ENCODE measurements at regions not wholly inside any gene's neighbourhood (a gene's known extent, or its start where the extent isn't known, plus 50 kb on each side); places are given as distances from the start of the nearest gene placed in this dataset.

DNA sequence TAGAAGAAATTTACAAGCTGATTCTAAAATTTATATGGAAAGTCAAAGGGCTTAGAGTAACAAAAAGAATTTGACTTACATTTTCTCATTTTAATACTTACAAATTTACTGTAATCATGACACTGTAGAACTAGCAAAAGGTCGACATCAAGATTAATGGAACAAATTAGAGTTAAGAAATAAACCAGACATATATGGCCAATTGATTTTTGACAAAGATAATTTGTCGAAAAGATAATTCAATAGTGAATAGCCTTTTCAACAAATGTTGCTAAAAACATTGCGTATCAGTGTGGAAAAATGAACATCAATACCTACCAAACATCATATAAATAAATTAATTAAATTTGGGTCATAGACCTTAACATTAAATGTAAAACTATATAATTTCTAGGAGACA lies 955.5 kb upstream of the AUTS2 start:
- no peak for ATAC-seq (ENCODE audit: low read depth)
- dilution Hi-C loops (cut with HindIII; ENCODE audit: low sequenced_read_pairs, unreplicated experiment), result no loop called here
- H3K4me2 ChIP-seq (ENCODE audit: low read depth, low read length), result no peak overlapping the region

More for the DNA sequence above, 955.5 kb upstream of the AUTS2 start:
- Histone ChIP-seq H2AK9ac (replicated peaks; ENCODE audit: low read depth, low read length, poor library complexity) (no peak overlapping the region), H4K8ac (ENCODE audit: low read depth in 2 of 2, low read length in 2 of 2) (no peak overlapping the region), H3K56ac (ENCODE audit: extremely low read depth, insufficient read depth, low read length) (no peak overlapping the region), H2BK15ac (ENCODE audit: low read depth, low read length) (no peak overlapping the region), H3K79me1 (ENCODE audit: low read depth in 1 of 2, low read length in 2 of 2) (no peaks in the 10 kb centered on the region), H3K23ac (ENCODE audit: low read depth, low read length) (no peak overlapping the region), H4K20me1 (ENCODE audit: insufficient read depth, low read length) (no peaks in the 10 kb centered on the region), H3K4me3 (ENCODE audit: insufficient read depth, low read depth, low read length) (no peak overlapping the region), H2BK5ac (ENCODE audit: low read depth, low read length, poor library complexity, severe bottlenecking) (no peak overlapping the region), H3K4me1 (ENCODE audit: control insufficient read depth, insufficient read depth, low read length) (no peaks in the 10 kb centered on the region), H2BK20ac (ENCODE audit: low read depth, low read length) (no peak overlapping the region), H3K14ac (replicated peaks; ENCODE audit: low read depth, low read length) (no peak overlapping the region), H2BK120ac (ENCODE audit: low read depth, low read length) (no peak overlapping the region), H3K9me1 (ENCODE audit: insufficient read depth, low read length) (no peaks in the 10 kb centered on the region), H3K27ac (ENCODE audit: insufficient read depth, low read length) (no peak overlapping the region), H2AK5ac (ENCODE audit: low read depth, low read length) (no peak overlapping the region), H3K4ac (ENCODE audit: low read depth, low read length) (no peak overlapping the region), H4K5ac (ENCODE audit: low read depth, low read length) (no peak overlapping the region), H4K91ac (ENCODE audit: insufficient read depth, low read depth, low read length) (no peak overlapping the region), H3K36me3 (ENCODE audit: control insufficient read depth, insufficient read depth, low read length) (no peaks in the 10 kb centered on the region), H3K9me3 (ENCODE audit: control insufficient read depth, insufficient read depth, low read length) (peaks cover 6% of the 10 kb centered on the region; the same call in 1 of the 2 replicates), H3K27me3 (ENCODE audit: control insufficient read depth, insufficient read depth, low read length) (no peaks in the 10 kb centered on the region), H3K18ac (ENCODE audit: low read depth, low read length) (no peak overlapping the region), H3K9ac (ENCODE audit: low read depth, low read length) (no peak overlapping the region), H2AFZ (replicated peaks; ENCODE audit: low read length, poor library complexity) (no peak overlapping the region)
- POLR2A ChIA-PET (ENCODE audit: unreplicated experiment), result no interaction called here
- no TSS peak for BruUV-seq (replicated peaks)
- intact Hi-C loops (cut with micrococcal nuclease), result no loop called here
- in situ Hi-C loops (cut with MboI; ENCODE audit: low sequenced_read_pairs), result no loop called here
- TF ChIP-seq RAD21 (IDR thresholded peaks at IDR 0.05; ENCODE audit: low read length), result no peak
- no peak for TF ChIP-seq MAZ (IDR thresholded peaks at IDR 0.05; ENCODE audit: borderline replicate concordance, low read depth, low read length)
- no peak for TF ChIP-seq BHLHE40 (IDR thresholded peaks at IDR 0.05; ENCODE audit: low read depth, low read length)
- TF ChIP-seq NFE2L2 (IDR thresholded peaks at IDR 0.05; ENCODE audit: low read depth, low read length), result no peak
- TF ChIP-seq RCOR1 (IDR thresholded peaks at IDR 0.05; ENCODE audit: insufficient replicate concordance, low read length), result no peak
- TF ChIP-seq, protein P1, sequence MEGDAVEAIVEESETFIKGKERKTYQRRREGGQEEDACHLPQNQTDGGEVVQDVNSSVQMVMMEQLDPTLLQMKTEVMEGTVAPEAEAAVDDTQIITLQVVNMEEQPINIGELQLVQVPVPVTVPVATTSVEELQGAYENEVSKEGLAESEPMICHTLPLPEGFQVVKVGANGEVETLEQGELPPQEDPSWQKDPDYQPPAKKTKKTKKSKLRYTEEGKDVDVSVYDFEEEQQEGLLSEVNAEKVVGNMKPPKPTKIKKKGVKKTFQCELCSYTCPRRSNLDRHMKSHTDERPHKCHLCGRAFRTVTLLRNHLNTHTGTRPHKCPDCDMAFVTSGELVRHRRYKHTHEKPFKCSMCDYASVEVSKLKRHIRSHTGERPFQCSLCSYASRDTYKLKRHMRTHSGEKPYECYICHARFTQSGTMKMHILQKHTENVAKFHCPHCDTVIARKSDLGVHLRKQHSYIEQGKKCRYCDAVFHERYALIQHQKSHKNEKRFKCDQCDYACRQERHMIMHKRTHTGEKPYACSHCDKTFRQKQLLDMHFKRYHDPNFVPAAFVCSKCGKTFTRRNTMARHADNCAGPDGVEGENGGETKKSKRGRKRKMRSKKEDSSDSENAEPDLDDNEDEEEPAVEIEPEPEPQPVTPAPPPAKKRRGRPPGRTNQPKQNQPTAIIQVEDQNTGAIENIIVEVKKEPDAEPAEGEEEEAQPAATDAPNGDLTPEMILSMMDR (conservative IDR thresholded peaks at IDR 0.05; ENCODE audit: low read depth, low read length), result no peak
- TF ChIP-seq MXI1 (IDR thresholded peaks at IDR 0.05; ENCODE audit: borderline replicate concordance, low read depth, low read length), result no peak
- no peak for TF ChIP-seq MAFK (IDR thresholded peaks at IDR 0.05; ENCODE audit: low read depth, low read length)
- TF ChIP-seq POLR2A (IDR thresholded peaks at IDR 0.05; ENCODE audit: low read depth, low read length), result no peak
- no peak for TF ChIP-seq SMC3 (IDR thresholded peaks at IDR 0.05; ENCODE audit: low read depth, low read length)
- no peak for TF ChIP-seq CHD1 (IDR thresholded peaks at IDR 0.05; ENCODE audit: low read depth, low read length)
- WGBS, 2 experiments (ENCODE audit: extremely low coverage in 2 of 2, insufficient read length in 1 of 2), result no CpG with 5 or more reads among the region's 3 CpGs
- CTCF ChIA-PET, result no interaction called here
- DNase-seq, result no peak

Data from IMR-90 (cell line).